HCT116 (cell line): ENCODE measurements at regions not wholly inside any gene's neighbourhood (a gene's known extent, or its start where the extent isn't known, plus 50 kb on each side); places are given as distances from the start of the nearest gene placed in this dataset.

Experiments used
- ATAC-seq: fragments of 200-7000 bp; cut with Tn5 transposase; 2 replicates; pipeline ENCODE4 v1.9.1; 2020; ENCODE audit warnings: mild to moderate bottlenecking, moderate library complexity
- BruUV-seq: library from RNA; stranded (reverse); fragments of 400-500 nt; replicated peaks from 2 replicates; lab custom pipeline; 2021; lab: Mats Ljungman, UMichigan
- CTCF ChIA-PET: fragments of 300-600 bp; sonication (Branson Sonifier 250); formaldehyde crosslinking; loops from one replicate; lab custom pipeline; 2021; ENCODE audit warnings: antibody characterized with exemption; lab: Charles Lee
- POLR2A ChIA-PET: fragments of 300-600, 350-600 bp; sonication (Branson Sonifier 250); formaldehyde crosslinking; loops from one replicate; lab custom pipeline; 2021; ENCODE audit warnings: antibody characterized with exemption; lab: Charles Lee
- RAD21 ChIA-PET, 2 experiments: fragments of 300-600 bp; sonication (Branson Sonifier 250); formaldehyde crosslinking; loops; one replicate each; lab custom pipeline; 2023; ENCODE audit warnings: low total read pairs in 2 of 2; ENCODE audit not compliant: uncharacterized antibody in 2 of 2, unreplicated experiment in 2 of 2, low non-redundant PET in 1 of 2; lab: Charles Lee
- DNase-seq: peaks from one replicate; pipeline ENCODE4 v3.0.0-alpha.2; 2010; ENCODE audit warnings: low read depth, low spot score
- H2AFZ ChIP-seq: fragments of 200-600 bp; shearing (Covaris generic), sonication (generic); 2 replicates; pipeline ENCODE4 v1.6.1; 2017; ENCODE audit warnings: low read depth, mixed run types, mixed read lengths, antibody characterized with exemption, low read length; ENCODE audit not compliant: poor library complexity, severe bottlenecking
- H3K27ac ChIP-seq: 2 replicates; pipeline ENCODE4 v1.5.1; 2012; ENCODE audit warnings: low read depth, low read length
- H3K27me3 ChIP-seq: fragments of 200-600 bp; sonication (generic); 2 replicates; pipeline ENCODE4 v1.6.1; 2016; ENCODE audit warnings: mixed run types, low read length, mixed read lengths; ENCODE audit not compliant: insufficient read depth
- H3K36me3 ChIP-seq, 2 experiments: fragments of 200-500 bp in 1 of 2; fragments of 200-600 bp in 1 of 2; sonication (Bioruptor generic) in 1 of 2; sonication (generic) in 1 of 2; 2 replicates each; pipeline versions ENCODE4 v1.5.1 to v1.6.1; 2014 to 2016; ENCODE audit warnings: low read length in 2 of 2, inconsistent platforms in 1 of 2, mixed read lengths in 1 of 2, mixed run types in 1 of 2; ENCODE audit not compliant: insufficient read depth in 2 of 2, control insufficient read depth in 1 of 2
- H3K4me1 ChIP-seq, 2 experiments: fragments of 200-600 bp in 1 of 2; sonication (generic) in 1 of 2; 2 replicates each; pipeline versions ENCODE4 v1.5.1 to v1.6.1; 2012 to 2017; ENCODE audit warnings: low read length in 2 of 2, inconsistent platforms in 1 of 2, mild to moderate bottlenecking in 1 of 2, mixed read lengths in 1 of 2, mixed run types in 1 of 2, moderate library complexity in 1 of 2; ENCODE audit not compliant: insufficient read depth in 2 of 2, control insufficient read depth in 1 of 2
- H3K4me2 ChIP-seq: fragments of 200-600 bp; sonication (generic); 2 replicates; pipeline ENCODE4 v1.6.1; 2017; ENCODE audit warnings: mixed run types, low read length, mixed read lengths
- H3K4me3 ChIP-seq, 2 experiments: fragments of 200-600 bp in 1 of 2; sonication (generic) in 1 of 2; replicated peaks in 1 of 2; 2 replicates each; pipeline ENCODE4 v1.5.1; 2011 to 2016; ENCODE audit warnings: low read length in 2 of 2, control low read depth in 1 of 2, low read depth in 1 of 2, mild to moderate bottlenecking in 1 of 2, mixed read lengths in 1 of 2, mixed run types in 1 of 2
- H3K79me2 ChIP-seq: fragments of 200-600 bp; sonication (generic); 2 replicates; pipeline ENCODE4 v1.6.1; 2017; ENCODE audit warnings: mild to moderate bottlenecking, mixed run types, low read length, moderate library complexity, mixed read lengths; ENCODE audit not compliant: insufficient read depth
- H3K9ac ChIP-seq: fragments of 200-600 bp; sonication (generic); 2 replicates; pipeline ENCODE4 v1.6.1; 2016; ENCODE audit warnings: low read length, mixed read lengths
- H3K9me2 ChIP-seq: fragments of 200-600 bp; sonication (generic), shearing (Covaris generic); 2 replicates; pipeline ENCODE4 v1.6.1; 2017; ENCODE audit warnings: mixed run types, mild to moderate bottlenecking, moderate library complexity; ENCODE audit not compliant: insufficient read depth
- H3K9me3 ChIP-seq, 2 experiments: fragments of 200-500 bp in 1 of 2; fragments of 200-600 bp in 1 of 2; sonication (Bioruptor generic) in 1 of 2; sonication (generic) in 1 of 2; 2 replicates each; pipeline ENCODE4 v1.6.1; 2014 to 2017; ENCODE audit warnings: low read length in 2 of 2, mixed read lengths in 2 of 2, inconsistent platforms in 1 of 2, low read depth in 1 of 2, mild to moderate bottlenecking in 1 of 2, mixed run types in 1 of 2, moderate library complexity in 1 of 2; ENCODE audit not compliant: control insufficient read depth in 1 of 2, insufficient read depth in 1 of 2
- H4K20me1 ChIP-seq: fragments of 200-600 bp; sonication (generic), shearing (Covaris generic); 2 replicates; pipeline ENCODE4 v1.6.1; 2017; ENCODE audit warnings: mixed run types, mild to moderate bottlenecking, moderate library complexity; ENCODE audit not compliant: insufficient read depth
- ELF1 ChIP-seq: IDR thresholded peaks from 2 replicates; pipeline ENCODE4 v1.6.1; 2012; ENCODE audit warnings: low read depth, borderline replicate concordance
- EZH2 ChIP-seq: fragments of 200-600 bp; sonication (generic); IDR thresholded peaks from 2 replicates; pipeline ENCODE4 v1.6.1; 2017; ENCODE audit warnings: antibody characterized with exemption, mixed run types
- EZH2phosphoT487 ChIP-seq: fragments of 200-600 bp; IDR thresholded peaks from 2 replicates; pipeline ENCODE4 v1.6.1; 2018; ENCODE audit warnings: antibody characterized with exemption, borderline replicate concordance
- POLR2A ChIP-seq: IDR thresholded peaks from 2 replicates; pipeline ENCODE4 v1.7.0; 2011; ENCODE audit warnings: borderline replicate concordance; ENCODE audit not compliant: insufficient read depth, insufficient read length; ENCODE audit errors: extremely low read depth
- POLR2AphosphoS5 ChIP-seq: IDR thresholded peaks from 2 replicates; pipeline ENCODE4 v1.6.1; 2011; ENCODE audit warnings: mild to moderate bottlenecking, low read depth, low read length, moderate library complexity
- SIN3A ChIP-seq: IDR thresholded peaks from 2 replicates; pipeline ENCODE4 v1.6.1; 2012; ENCODE audit warnings: low read depth
- ZNF274 ChIP-seq: fragments of 200-500 bp; sonication (Bioruptor generic); IDR thresholded peaks from 2 replicates; pipeline ENCODE4 v1.6.1; 2014; ENCODE audit warnings: mild to moderate bottlenecking, low read depth, low read length, inconsistent platforms
- intact Hi-C: fragments of 100-400 bp; cut with micrococcal nuclease; formaldehyde crosslinking; loops from 2 replicates; pipeline ENCODE4 v1.10.0; 2022
- TF ChIP-seq, protein P1 (sequence below): IDR thresholded peaks from 2 replicates; pipeline ENCODE4 v1.6.1; 2011; ENCODE audit warnings: mild to moderate bottlenecking, low read length, moderate library complexity; ENCODE audit not compliant: insufficient replicate concordance; ENCODE audit errors: extremely low read depth
- TF ChIP-seq, protein P2 (sequence below): IDR thresholded peaks from 2 replicates; pipeline ENCODE4 v1.6.1; 2012
- TF ChIP-seq, protein P3 (sequence below), 3 experiments: fragments of 200-600 bp in 1 of 3; sonication (generic) in 1 of 3; IDR thresholded peaks in 2 of 3; conservative IDR thresholded peaks in 1 of 3; 2 replicates each; pipeline ENCODE4 v1.5.1; 2012 to 2017; ENCODE audit warnings: low read depth in 2 of 3, low read length in 2 of 3, antibody characterized with exemption in 1 of 3, borderline replicate concordance in 1 of 3, control low read depth in 1 of 3, mild to moderate bottlenecking in 1 of 3, mixed read lengths in 1 of 3, mixed run types in 1 of 3, moderate library complexity in 1 of 3; ENCODE audit not compliant: insufficient read depth in 1 of 3
- TF ChIP-seq, protein P4 (sequence below): IDR thresholded peaks from 2 replicates; pipeline ENCODE4 v1.6.1; 2012
- TF ChIP-seq, protein P5 (sequence below): IDR thresholded peaks from 2 replicates; pipeline ENCODE4 v1.6.1; 2012; ENCODE audit warnings: low read depth

DNA sequence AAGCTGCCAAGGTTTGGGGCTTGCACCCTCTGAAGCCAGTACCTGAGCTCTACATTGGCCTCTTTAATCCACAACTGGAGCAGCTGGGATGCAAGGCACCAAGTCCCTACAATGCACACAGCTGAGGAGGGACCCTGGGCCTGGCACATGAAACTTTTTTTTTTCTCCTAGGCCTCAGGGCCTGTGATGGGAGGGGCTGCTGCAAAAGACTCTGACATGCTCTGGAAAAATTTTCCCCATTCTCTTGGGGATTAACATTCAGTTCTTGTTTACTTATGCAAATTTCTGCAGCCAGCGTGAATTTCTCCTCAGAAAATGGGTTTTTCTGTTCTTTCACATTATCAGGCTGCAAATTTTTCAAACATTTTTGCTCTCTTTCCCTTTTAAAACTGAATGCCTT lies 1072.2 kb downstream of the BRINP3 start:
- intact Hi-C loops: no loop called here
- Histone ChIP-seq H3K27me3 (no peaks in the 10 kb centered on the region), H4K20me1 (no peaks in the 10 kb centered on the region), H3K27ac (no peak overlapping the region), H3K4me2 (no peak overlapping the region), H3K79me2 (no peaks in the 10 kb centered on the region), H3K9me2 (no peaks in the 10 kb centered on the region), H2AFZ (no peak overlapping the region), H3K9ac (no peak overlapping the region), H3K4me1 (no peaks in the 10 kb centered on the region), H3K9me3 (no peaks in the 10 kb centered on the region), H3K36me3 (no peaks in the 10 kb centered on the region), H3K4me3 (no peak overlapping the region)
- CTCF ChIA-PET: no interaction called here
- POLR2A ChIA-PET: no interaction called here
- ATAC-seq (no peak), DNase-seq (no peak)
- BruUV-seq: no TSS peak
- RAD21 ChIA-PET: no interaction called here
- no peak for TF ChIP-seq ELF1
- TF ChIP-seq, protein P1, sequence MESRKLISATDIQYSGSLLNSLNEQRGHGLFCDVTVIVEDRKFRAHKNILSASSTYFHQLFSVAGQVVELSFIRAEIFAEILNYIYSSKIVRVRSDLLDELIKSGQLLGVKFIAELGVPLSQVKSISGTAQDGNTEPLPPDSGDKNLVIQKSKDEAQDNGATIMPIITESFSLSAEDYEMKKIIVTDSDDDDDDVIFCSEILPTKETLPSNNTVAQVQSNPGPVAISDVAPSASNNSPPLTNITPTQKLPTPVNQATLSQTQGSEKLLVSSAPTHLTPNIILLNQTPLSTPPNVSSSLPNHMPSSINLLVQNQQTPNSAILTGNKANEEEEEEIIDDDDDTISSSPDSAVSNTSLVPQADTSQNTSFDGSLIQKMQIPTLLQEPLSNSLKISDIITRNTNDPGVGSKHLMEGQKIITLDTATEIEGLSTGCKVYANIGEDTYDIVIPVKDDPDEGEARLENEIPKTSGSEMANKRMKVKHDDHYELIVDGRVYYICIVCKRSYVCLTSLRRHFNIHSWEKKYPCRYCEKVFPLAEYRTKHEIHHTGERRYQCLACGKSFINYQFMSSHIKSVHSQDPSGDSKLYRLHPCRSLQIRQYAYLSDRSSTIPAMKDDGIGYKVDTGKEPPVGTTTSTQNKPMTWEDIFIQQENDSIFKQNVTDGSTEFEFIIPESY: no peak
- TF ChIP-seq, protein P2, sequence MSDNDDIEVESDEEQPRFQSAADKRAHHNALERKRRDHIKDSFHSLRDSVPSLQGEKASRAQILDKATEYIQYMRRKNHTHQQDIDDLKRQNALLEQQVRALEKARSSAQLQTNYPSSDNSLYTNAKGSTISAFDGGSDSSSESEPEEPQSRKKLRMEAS: no peak
- TF ChIP-seq ZNF274: no peak
- TF ChIP-seq, protein P3, sequence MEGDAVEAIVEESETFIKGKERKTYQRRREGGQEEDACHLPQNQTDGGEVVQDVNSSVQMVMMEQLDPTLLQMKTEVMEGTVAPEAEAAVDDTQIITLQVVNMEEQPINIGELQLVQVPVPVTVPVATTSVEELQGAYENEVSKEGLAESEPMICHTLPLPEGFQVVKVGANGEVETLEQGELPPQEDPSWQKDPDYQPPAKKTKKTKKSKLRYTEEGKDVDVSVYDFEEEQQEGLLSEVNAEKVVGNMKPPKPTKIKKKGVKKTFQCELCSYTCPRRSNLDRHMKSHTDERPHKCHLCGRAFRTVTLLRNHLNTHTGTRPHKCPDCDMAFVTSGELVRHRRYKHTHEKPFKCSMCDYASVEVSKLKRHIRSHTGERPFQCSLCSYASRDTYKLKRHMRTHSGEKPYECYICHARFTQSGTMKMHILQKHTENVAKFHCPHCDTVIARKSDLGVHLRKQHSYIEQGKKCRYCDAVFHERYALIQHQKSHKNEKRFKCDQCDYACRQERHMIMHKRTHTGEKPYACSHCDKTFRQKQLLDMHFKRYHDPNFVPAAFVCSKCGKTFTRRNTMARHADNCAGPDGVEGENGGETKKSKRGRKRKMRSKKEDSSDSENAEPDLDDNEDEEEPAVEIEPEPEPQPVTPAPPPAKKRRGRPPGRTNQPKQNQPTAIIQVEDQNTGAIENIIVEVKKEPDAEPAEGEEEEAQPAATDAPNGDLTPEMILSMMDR (IDR thresholded peaks at IDR 0.05 in 2 of 3, conservative IDR thresholded peaks at IDR 0.05 in 1 of 3; ENCODE audit: borderline replicate concordance in 1 of 3, insufficient read depth in 1 of 3, low read depth in 2 of 3, low read length in 2 of 3): no peak
- TF ChIP-seq POLR2AphosphoS5: no peak
- TF ChIP-seq, protein P4, sequence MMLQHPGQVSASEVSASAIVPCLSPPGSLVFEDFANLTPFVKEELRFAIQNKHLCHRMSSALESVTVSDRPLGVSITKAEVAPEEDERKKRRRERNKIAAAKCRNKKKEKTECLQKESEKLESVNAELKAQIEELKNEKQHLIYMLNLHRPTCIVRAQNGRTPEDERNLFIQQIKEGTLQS: no peak
- no peak for TF ChIP-seq POLR2A
- TF ChIP-seq EZH2phosphoT487: no peak
- TF ChIP-seq, protein P5, sequence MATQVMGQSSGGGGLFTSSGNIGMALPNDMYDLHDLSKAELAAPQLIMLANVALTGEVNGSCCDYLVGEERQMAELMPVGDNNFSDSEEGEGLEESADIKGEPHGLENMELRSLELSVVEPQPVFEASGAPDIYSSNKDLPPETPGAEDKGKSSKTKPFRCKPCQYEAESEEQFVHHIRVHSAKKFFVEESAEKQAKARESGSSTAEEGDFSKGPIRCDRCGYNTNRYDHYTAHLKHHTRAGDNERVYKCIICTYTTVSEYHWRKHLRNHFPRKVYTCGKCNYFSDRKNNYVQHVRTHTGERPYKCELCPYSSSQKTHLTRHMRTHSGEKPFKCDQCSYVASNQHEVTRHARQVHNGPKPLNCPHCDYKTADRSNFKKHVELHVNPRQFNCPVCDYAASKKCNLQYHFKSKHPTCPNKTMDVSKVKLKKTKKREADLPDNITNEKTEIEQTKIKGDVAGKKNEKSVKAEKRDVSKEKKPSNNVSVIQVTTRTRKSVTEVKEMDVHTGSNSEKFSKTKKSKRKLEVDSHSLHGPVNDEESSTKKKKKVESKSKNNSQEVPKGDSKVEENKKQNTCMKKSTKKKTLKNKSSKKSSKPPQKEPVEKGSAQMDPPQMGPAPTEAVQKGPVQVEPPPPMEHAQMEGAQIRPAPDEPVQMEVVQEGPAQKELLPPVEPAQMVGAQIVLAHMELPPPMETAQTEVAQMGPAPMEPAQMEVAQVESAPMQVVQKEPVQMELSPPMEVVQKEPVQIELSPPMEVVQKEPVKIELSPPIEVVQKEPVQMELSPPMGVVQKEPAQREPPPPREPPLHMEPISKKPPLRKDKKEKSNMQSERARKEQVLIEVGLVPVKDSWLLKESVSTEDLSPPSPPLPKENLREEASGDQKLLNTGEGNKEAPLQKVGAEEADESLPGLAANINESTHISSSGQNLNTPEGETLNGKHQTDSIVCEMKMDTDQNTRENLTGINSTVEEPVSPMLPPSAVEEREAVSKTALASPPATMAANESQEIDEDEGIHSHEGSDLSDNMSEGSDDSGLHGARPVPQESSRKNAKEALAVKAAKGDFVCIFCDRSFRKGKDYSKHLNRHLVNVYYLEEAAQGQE: no peak
- TF ChIP-seq EZH2: no peak
- TF ChIP-seq SIN3A: no peak
